Activated CD4-positive, alpha-beta T cell treated with anti-CD3 and anti-CD28 coated beads, Interleukin-2, amount 50 U/mL, for 4 hours (primary cell): ENCODE measurements at regions not wholly inside any gene's neighbourhood (a gene's known extent, or its start where the extent isn't known, plus 50 kb on each side); places are given as distances from the start of the nearest gene placed in this dataset.
"Not testable (repeated sequence)": the region's sequence is repeated elsewhere in the genome, so short reads cannot be mapped to it uniquely, and the experiment has no call there.

ENCODE experiments used
- DNase-seq, 2 experiments: peaks; one replicate each; pipeline ENCODE4 v3.0.0-alpha.2; 2020

GRCh38 chr3:177483182-177483967, 286.1 kb upstream of the TBL1XR1 start:
- DNase-seq = no peak

- DNase-seq = no peak
Measured at GRCh38 chr3:177484206-177484605, 286.9 kb upstream of the TBL1XR1 start.

GRCh38 chr3:177484926-177485325, 287.6 kb upstream of the TBL1XR1 start:
- no peak for DNase-seq

GRCh38 chr3:177487635-177488186, 290.4 kb upstream of the TBL1XR1 start:
- no peak for DNase-seq

GRCh38 chr3:177488740-177489139, 291.5 kb upstream of the TBL1XR1 start:
- no peak for DNase-seq

- DNase-seq = no peak
Measured at GRCh38 chr3:177490626-177491025, 293.3 kb upstream of the TBL1XR1 start.

- no peak for DNase-seq
Measured at GRCh38 chr3:177491296-177492032, 294.2 kb upstream of the TBL1XR1 start.

- DNase-seq = no peak
Measured at GRCh38 chr3:177493091-177493490, 295.8 kb upstream of the TBL1XR1 start.

- DNase-seq = no peak
Measured at GRCh38 chr3:177494216-177494615, 296.9 kb upstream of the TBL1XR1 start.

GRCh38 chr3:177495566-177495965, 298.3 kb upstream of the TBL1XR1 start:
- DNase-seq = no peak

GRCh38 chr3:177498037-177498857, 301.0 kb upstream of the TBL1XR1 start:
- no peak for DNase-seq

GRCh38 chr3:177499039-177499438, 301.8 kb upstream of the TBL1XR1 start:
- not testable (repeated sequence) for DNase-seq

GRCh38 chr3:177499779-177500423, 302.6 kb upstream of the TBL1XR1 start:
- DNase-seq = no peak

- no peak for DNase-seq
Measured at GRCh38 chr3:177510693-177511216, 313.5 kb upstream of the TBL1XR1 start.

- no peak for DNase-seq
Measured at GRCh38 chr3:177512945-177513814, 315.9 kb upstream of the TBL1XR1 start.

- no peak for DNase-seq
Measured at GRCh38 chr3:177513815-177514610, 316.7 kb upstream of the TBL1XR1 start.

GRCh38 chr3:177514611-177515499, 317.6 kb upstream of the TBL1XR1 start:
- no peak for DNase-seq

GRCh38 chr3:177515786-177516157, 318.5 kb upstream of the TBL1XR1 start:
- no peak for DNase-seq
